Lung (tissue), 11 donors: ENCODE measurements at regions not wholly inside any gene's neighbourhood (a gene's known extent, or its start where the extent isn't known, plus 50 kb on each side); places are given as distances from the start of the nearest gene placed in this dataset.
"Not testable (repeated sequence)": the region's sequence is repeated elsewhere in the genome, so short reads cannot be mapped to it uniquely, and the experiment has no call there.

ENCODE experiments used
- ATAC-seq: fragments of 200-7000 bp; cut with Tn5 transposase; one replicate; pipeline ENCODE4 v1.9.1; 2020; ENCODE audit warnings: moderate number of reproducible peaks; ENCODE audit not compliant: insufficient read depth, low FRiP score
- DNase-seq, 3 donors: peaks; one replicate each; pipeline ENCODE4 v3.0.0-alpha.2; 2013 to 2017
- H3K27ac ChIP-seq, 2 donors: one replicate each; pipeline ENCODE4 v1.5.1; 2013; ENCODE audit warnings: mild to moderate bottlenecking in 2 of 2, moderate library complexity in 2 of 2, control low read depth in 1 of 2, inconsistent platforms in 1 of 2, low read depth in 1 of 2, low read length in 1 of 2
- H3K27me3 ChIP-seq, 3 donors: one replicate each; pipeline ENCODE4 v1.5.1; 2013; ENCODE audit warnings: low read length in 2 of 3; ENCODE audit not compliant: control insufficient read depth in 3 of 3, insufficient read depth in 3 of 3
- H3K36me3 ChIP-seq, 4 donors: one replicate each; pipeline ENCODE4 v1.5.1; 2013; ENCODE audit warnings: low read length in 4 of 4, mild to moderate bottlenecking in 1 of 4, moderate library complexity in 1 of 4; ENCODE audit not compliant: control insufficient read depth in 4 of 4, insufficient read depth in 4 of 4
- H3K4me1 ChIP-seq, 5 donors: one replicate each; pipeline ENCODE4 v1.5.1; 2013; ENCODE audit warnings: low read length in 5 of 5, mild to moderate bottlenecking in 2 of 5, moderate library complexity in 1 of 5; ENCODE audit not compliant: control insufficient read depth in 5 of 5, insufficient read depth in 5 of 5
- H3K4me3 ChIP-seq: one replicate; pipeline ENCODE4 v1.5.1; 2013; ENCODE audit warnings: mild to moderate bottlenecking, control low read depth, moderate library complexity
- H3K9ac ChIP-seq, 2 donors: one replicate each; pipeline ENCODE4 v1.5.1; 2013; ENCODE audit warnings: low read length in 2 of 2, control low read depth in 1 of 2; ENCODE audit not compliant: insufficient read depth in 1 of 2
- H3K9me3 ChIP-seq, 4 donors: one replicate each; pipeline ENCODE4 v1.5.1; 2013; ENCODE audit warnings: low read length in 3 of 4, mild to moderate bottlenecking in 1 of 4, moderate library complexity in 1 of 4; ENCODE audit not compliant: control insufficient read depth in 4 of 4, insufficient read depth in 3 of 4
- CTCF ChIP-seq: IDR thresholded peaks from 2 replicates; pipeline ENCODE4 v1.5.1; 2012; ENCODE audit warnings: mild to moderate bottlenecking; ENCODE audit errors: control extremely low read depth, extremely low read depth
- WGBS, 2 donors: extraction: QIAGEN DNeasy Blood & Tissue Kit; methylation state at CpG; one replicate each; pipeline ENCODE4 v1.1.7; 2013; 5-methylcytosine and 5-hydroxymethylcytosine counted together
- donor health status: control.
- donor health status: control.
- donor health status: Bipolar disorder and iron deficiency.
- donor health status: healthy.
- donor health status: DM: yes; HTN: yes; CAD: no.

GRCh38 chrY:19559161-19559560 lies 185.4 kb downstream of the KDM5D start:
- WGBS, 2 donors: 95% methylated on average over 4 of the region's 4 CpGs; no CpG with 5 or more reads in 1 of the 2 donors
- Histone ChIP-seq H3K4me1 (no peaks in the 10 kb centered on the region), H3K9me3 (no peaks in the 10 kb centered on the region), H3K36me3 (no peaks in the 10 kb centered on the region), H3K27ac (no peak overlapping the region), H3K4me3 (no peak overlapping the region), H3K27me3 (no peaks in the 10 kb centered on the region), H3K9ac (no peak overlapping the region)
- ATAC-seq (no peak), DNase-seq (no peak)
- TF ChIP-seq CTCF: no peak

GRCh38 chrY:19549671-19550466 lies 194.7 kb downstream of the KDM5D start:
- H3K27me3 ChIP-seq: no peaks in the 10 kb centered on the region
- H3K9me3 ChIP-seq: no peaks in the 10 kb centered on the region
- 45% methylated on average over 18 of the region's 18 CpGs; no CpG with 5 or more reads in 1 of the 2 donors for WGBS, 2 donors
- DNase-seq: no peak
- no peaks in the 10 kb centered on the region for H3K4me1 ChIP-seq
- no peaks in the 10 kb centered on the region for H3K36me3 ChIP-seq
- no peak overlapping the region for H3K27ac ChIP-seq
- no peak overlapping the region for H3K9ac ChIP-seq
- no peak overlapping the region for H3K4me3 ChIP-seq
- no peak for TF ChIP-seq CTCF
- ATAC-seq: no peak

GRCh38 chrY:19541475-19542306 lies 202.8 kb downstream of the KDM5D start:
- 57% methylated on average over 29 of the region's 31 CpGs; no CpG with 5 or more reads in 1 of the 2 donors for WGBS, 2 donors
- ATAC-seq (no peak), DNase-seq (no peak)
- TF ChIP-seq CTCF: no peak
- H3K27ac ChIP-seq: no peak overlapping the region
- no peaks in the 10 kb centered on the region for H3K27me3 ChIP-seq
- H3K4me1 ChIP-seq: no peaks in the 10 kb centered on the region
- H3K4me3 ChIP-seq: no peak overlapping the region
- H3K36me3 ChIP-seq: no peaks in the 10 kb centered on the region
- no peaks in the 10 kb centered on the region for H3K9me3 ChIP-seq
- no peak overlapping the region for H3K9ac ChIP-seq

- not testable (repeated sequence) for DNase-seq, H3K4me3 ChIP-seq
These were observed 208.8 kb downstream of the KDM5D start for GRCh38 chrY:19535697-19536096.

More at GRCh38 chrY:19535697-19536096, 208.8 kb downstream of the KDM5D start:
- not testable (repeated sequence) for H3K27me3 ChIP-seq, H3K4me1 ChIP-seq, H3K27ac ChIP-seq, H3K36me3 ChIP-seq, ATAC-seq, H3K9me3 ChIP-seq, H3K9ac ChIP-seq
- WGBS, 2 donors: 97% methylated on average over 9 of the region's 14 CpGs; no CpG with 5 or more reads in 1 of the 2 donors
